ENCODE measurements at regions not wholly inside any gene's neighbourhood (a gene's known extent, or its start where the extent isn't known, plus 50 kb on each side); places are given as distances from the start of the nearest gene placed in this dataset.

DNA sequence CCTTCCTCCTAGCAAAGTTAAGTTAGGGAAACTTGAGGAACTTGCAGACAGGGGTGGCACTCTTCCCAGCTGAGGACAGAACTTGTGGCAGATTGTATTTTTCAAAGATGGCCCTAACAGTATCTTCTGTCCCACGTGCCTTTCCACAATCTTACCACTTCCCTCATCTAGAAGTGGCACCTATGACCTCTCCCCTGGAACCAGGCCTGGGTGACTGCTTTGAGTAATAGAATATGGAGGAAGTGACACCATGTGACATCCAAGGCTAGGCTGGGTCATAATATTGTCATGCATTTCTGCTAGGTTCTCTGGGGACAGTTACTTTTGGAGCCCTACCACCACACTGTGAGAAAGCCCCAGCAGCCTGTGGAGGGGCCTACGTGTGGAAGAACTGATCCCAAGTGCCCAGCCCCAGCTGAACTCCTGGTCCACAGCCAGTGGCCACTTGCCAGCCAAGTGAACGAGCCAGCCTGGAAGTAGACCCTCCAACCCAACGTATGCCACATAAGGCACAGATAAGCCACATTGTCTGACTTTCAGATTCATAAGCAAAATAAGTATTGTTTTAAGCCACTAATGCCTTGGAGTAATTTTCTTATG, 193.7 kb downstream of the PTPN20 start:
- no peak for DNase-seq (ENCODE audit: low read depth)

DNA sequence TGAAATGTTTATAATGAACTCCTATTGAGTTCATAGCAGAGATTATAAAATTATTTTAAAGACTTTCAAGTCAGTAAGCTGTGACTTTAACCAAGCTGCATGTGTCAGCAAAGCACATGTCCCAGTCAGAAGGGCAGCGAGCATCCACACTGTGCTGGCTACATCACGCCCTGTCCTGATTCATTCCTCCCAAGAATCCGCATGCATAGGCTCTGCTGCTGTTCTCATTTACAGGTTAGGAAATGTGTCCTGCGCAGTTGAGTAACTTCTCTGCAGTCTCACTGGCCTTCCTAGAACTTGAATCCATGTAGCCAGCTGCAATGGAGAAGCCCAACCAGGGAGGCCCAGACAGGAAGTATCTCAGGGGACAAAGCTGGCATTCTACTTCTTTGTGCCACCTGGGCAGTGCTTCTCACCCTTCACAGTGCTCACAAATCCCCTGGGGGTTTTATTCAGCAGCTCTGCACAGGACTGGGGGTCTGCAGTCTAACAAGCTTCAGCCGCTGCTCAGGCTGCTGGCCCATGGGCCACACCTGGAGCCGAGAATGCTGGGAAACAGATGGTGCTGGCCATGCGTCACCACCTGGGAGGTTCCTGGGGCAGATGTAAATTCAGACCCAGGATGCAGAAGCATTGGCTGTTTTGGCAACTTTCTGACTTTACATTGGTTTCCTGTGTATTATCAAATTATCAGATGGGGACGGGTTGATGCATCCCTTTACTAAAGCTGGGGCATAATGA, 192.8 kb upstream of the GDF10 start:
- DNase-seq (ENCODE audit: low read depth), result no peak

DNA sequence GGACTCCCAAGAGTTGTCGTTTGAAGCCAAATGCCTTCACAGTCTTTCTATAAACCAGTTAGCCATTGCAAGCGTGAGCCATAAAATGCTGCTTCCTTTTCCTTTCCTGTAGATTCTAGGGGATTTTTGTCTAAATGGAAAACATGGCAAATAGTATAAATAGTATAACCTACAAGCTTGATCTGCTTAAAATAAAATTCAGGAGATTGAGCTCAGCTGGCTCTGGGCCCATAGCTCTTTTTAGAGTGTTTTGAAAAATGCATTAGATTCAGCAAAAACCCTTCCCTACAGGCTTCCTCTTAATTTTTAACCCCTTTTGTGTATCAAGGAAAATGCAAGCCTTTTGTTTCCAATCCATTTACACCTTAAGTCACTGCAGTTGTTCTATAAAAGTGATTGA, 190.1 kb upstream of the GDF10 start:
- no peak for DNase-seq (ENCODE audit: low read depth)

DNA sequence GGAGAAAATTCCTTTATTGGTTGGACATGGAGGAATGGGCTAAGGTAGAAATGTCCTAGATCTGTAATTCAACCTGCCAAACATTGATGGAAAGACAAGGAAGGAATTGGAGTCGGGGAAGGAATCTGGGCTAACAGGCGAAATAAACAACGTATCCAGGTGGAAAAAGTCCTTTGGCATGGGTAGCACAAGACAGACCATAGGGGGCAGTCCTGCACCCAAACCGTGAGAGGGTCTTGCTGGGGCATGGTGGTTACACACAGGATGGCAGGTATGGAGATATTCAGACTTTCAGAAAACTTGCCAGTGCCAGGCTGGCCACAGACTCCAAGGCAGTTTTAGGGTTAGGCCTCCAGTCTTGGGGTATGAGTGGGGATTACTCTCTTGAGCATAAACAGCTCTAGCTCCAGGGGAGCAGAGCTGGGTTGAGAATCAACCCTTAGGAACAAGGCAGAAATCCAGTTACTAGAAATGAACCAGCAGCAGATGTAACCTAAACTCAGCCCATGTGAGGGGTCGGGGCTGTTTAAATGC, 188.6 kb upstream of the GDF10 start:
- DNase-seq (ENCODE audit: low read depth), result no peak

DNA sequence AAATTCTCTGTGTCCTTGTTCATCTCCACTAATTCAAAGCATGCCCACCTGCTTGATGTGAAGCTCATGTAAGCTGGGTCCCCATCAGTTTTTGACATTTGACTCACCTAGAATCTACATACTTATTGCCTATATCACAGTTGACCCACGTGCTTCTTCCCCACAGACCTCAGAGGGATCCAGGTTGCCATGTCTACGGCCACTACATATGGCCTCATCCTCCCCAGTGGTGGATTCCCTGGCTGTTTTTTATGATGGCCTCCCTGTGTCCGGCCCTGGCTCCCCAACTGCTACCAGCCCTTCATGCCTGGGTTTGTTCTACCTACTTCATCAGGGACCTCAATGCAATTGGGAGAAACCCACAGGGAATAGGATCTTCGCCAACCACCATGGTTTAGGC, 187.4 kb upstream of the GDF10 start:
- DNase-seq (ENCODE audit: low read depth), result no peak

DNA sequence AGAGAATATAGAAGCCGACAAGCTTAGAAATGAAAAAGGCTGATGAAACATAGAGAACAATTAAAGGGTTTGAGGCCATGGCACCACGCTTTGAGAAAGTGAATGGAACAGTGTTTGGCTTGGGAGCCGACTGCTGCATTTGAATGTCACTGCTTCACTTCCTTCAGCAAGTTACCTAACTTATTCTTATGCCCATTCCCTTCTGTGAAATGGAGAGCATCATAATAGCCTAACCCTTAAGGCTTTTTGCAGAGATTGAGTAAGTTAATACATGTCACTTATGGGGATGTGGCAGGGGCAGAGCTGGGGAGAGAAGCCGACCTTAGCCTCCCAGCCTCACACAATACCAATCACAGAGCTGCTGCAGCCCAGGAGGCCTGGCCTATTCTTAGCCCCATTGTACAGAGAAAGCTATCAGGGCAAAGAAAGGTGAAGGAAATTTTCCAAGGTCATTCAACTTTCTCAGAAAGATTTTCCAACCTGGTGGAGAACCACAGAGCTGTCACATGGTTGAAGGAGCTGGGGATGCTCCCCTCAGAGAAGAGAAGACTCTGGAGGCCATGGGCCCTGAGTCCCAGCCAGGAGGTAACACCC, 186.0 kb upstream of the GDF10 start:
- no peak for DNase-seq (ENCODE audit: low read depth)

DNA sequence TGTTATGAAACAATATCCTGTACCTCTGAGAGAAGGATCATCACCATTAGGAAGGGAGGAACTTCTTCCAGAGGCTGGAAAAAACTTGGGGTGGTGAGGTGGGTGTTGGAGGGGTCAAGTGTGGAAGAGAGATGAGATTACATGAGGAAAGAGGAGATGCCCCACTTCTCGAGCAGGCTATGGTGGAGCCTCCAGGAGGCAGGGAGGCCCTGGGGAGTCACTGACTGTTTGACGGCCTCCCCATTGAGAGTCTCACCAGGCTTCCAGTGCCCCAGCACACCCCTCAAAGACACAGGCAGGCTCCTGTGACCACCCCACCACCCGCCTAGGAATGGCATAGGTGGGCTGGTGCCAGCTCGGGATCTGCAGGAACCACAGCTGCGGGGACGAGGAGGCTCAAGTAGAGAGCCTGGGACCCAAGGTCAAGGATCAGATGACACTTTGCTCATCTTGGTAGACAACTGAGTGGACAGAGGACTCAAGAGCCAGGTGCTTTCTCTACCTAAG, 185.3 kb upstream of the GDF10 start:
- DNase-seq (ENCODE audit: low read depth), result no peak

DNA sequence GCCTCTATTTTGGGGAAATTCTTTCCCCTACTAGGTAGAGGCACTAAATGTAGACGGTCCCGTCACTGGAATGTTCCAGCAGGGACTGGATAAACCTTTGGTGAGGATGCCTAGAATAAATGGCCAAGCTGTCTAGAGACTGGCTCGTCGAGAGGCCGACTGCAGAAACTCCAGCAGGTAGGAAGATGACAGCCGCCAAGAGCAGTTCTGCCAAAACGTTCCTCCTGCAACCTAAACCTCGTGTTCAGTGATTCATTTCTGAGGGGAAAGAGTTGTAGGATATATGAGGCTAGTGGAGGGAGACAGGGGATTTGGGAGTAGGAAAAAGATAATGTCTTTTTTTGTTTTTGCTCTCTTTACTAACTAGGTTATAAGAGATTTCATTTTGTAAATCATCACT, 184.7 kb upstream of the GDF10 start:
- no peak for DNase-seq (ENCODE audit: low read depth)

DNA sequence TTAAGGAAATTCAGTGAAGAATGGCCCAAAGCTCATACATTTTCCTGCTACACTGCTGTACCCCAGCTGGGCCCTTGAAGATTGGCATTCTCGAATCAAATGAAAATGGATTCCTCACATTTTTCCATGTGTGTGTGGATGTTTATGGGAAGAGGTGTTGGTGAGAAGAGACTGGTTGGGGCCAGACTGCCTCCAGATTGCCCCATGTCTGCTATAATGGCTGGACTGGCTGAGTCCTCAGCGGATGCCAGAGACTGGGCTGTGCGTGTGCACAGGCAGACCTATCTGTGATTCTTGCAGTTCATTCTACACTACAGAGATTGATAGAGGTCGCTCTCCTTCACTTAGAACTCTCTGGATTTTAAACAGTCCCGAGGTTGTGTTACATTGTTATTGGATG, 183.6 kb upstream of the GDF10 start:
- DNase-seq (ENCODE audit: low read depth), result no peak

DNA sequence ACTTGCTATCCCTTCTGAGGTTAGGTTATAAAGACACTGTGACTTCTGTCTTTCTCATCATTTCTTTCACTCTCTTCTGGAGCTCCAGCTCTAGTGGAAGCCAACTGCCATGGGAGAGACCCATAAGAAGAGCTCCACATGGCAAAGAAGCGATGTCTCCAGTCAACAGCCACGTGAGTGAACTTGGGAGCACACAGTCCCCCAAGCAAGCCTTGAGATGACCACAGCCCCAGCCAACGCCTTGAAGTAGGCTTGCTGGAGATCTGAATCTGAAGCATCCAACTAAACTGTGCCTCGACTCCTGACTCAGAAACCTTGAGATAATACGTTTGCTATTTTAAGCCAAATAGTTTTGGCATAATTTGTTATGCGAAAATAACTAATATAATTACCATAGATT, 181.7 kb upstream of the GDF10 start:
- DNase-seq (ENCODE audit: low read depth), result no peak

DNA sequence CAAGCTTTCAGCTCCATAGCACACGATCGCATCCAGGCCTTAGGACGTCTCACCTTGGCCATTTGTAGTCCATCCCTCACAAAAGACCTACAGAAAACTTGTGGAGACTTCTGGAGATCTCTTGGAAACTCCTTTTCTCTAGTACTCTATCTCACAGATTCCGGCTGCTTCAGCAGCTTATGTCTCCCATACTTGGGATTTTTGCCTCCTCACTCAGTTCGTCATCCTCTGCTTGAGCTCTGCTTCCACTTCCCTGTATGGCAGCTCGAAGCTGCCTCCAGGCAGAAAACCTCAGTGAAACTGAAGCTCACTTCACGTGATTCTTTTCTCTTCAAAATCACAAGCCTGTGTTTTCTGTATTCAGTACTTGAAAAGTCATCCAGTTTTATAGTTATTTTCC, 178.7 kb upstream of the GDF10 start:
- DNase-seq (ENCODE audit: low read depth), result no peak

DNA sequence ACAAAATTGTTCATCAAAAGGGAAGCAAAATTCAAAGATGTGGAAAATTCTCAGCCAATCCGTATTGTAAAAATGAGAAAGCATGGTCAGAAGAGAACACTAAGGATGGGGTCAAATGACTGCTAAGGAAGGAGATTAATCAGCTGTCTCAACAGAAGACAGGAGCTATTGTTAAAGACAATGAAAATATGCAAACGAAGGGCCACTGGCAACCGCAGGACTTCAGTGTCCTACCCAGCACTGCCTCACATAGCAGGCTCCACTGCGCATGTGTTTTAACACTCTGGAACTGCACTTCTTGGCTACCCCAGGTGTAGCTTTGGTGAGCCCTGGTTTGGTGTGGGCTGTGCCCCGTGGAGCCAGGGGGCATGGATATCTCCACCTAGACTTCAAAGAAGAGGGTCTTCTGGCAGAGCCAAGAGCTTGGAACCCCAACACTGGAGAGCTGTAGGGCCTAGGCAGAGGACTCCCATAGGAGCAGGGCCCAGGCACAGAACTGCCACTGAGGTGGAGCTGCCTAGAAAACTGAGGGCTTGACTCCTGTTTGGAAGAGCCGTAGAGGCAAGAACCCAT, 176.2 kb upstream of the GDF10 start:
- DNase-seq (ENCODE audit: low read depth), result no peak

DNA sequence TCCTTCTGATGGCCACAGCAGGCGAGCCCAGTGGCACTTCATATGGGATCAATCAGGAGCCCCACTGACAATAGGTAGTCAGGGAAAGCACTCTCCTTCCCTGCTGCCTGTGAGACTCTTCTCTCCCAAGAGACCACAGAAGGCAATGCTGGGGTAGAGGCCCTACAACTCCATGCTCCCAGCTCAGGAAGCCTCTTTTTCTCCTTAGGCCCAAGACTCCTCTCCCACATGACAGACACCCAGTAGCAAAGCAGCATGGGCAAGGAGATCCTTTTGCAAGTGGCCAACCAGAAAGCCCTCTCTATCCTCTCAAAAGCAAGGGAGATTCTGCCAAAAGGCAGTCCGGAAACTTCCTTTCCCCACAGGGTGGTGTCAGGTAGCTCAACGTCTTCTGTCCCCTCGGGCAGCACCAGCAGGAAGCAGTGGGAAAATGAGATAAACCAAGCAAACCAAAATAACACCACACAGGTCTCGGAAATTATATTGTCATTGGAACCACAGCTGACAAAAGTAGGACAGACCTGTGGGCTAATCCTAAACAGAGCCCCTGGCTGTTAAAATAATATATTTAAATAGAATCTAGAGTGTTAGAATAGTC, 172.7 kb upstream of the GDF10 start:
- no peak for DNase-seq (ENCODE audit: low read depth)

DNA sequence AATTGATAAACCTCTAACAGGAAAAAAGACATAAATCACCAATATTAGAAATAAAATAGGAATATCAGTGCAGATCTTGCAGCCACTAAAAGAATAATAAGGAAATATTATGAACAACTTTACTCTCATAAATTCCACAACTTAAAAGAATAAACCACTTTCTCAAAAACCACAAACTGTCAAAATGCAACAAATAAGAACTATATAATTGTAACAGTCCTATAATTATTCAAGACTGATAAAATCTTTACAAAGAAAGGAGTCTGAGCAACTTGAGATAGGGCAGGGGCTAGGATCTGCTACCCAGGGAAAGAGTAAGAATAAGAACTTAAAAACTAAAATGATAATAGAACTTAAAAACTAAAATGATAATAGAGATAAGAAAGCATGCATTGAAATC, 169.5 kb upstream of the GDF10 start:
- DNase-seq (ENCODE audit: low read depth), result no peak

DNA sequence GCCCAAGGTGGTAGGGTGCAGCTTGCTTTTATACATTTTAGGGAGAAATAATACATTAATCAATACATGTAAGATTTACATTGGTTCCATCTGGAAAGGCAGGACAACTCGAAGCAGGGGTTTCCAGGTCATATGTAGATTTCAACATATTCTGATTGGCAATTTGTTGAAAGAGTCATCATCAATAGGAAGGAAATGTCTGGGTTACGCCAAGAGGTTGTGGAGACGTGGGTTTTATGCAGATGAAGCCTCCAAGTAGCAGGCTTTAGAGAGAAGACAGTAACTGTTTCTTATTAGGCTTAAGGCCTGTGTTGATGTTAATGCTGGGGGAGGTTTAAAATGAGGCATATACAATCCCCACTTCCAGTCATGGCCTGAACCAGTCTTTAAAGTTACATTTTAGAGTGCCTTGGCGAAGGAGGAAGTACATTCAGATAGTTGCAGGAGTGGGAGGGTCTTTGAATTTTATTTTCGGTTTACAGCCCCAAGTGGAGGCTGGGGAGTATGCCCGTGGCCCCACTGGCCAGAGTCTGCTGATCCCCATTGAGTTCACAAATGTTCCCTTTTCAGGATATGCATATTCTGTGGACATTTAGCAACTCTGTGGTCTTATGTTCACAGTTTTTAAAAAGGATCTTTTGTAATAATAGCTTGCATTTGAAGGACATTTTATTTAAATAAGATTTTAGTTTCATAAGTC, 166.0 kb upstream of the GDF10 start:
- DNase-seq (ENCODE audit: low read depth), result no peak

DNA sequence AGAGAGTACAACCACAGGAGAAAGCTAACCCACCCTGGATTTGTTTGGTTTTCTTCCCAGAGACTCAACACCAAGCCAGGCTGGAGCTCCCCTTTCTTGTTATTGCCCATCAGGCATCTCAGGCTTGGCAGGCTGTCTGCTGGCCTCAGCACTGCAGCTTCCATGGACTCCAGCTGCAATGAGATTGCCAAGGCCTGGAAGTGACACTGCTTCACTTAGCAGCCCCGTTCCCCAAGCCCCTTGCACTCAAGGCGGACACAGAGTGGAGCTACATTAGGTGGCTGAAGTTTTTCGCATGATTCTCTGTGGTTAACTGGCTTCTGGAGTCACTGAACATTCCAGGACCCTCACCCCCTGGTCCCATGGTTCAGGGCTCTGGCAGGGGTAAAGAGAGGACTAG, 163.1 kb upstream of the GDF10 start:
- DNase-seq (ENCODE audit: low read depth), result no peak

DNA sequence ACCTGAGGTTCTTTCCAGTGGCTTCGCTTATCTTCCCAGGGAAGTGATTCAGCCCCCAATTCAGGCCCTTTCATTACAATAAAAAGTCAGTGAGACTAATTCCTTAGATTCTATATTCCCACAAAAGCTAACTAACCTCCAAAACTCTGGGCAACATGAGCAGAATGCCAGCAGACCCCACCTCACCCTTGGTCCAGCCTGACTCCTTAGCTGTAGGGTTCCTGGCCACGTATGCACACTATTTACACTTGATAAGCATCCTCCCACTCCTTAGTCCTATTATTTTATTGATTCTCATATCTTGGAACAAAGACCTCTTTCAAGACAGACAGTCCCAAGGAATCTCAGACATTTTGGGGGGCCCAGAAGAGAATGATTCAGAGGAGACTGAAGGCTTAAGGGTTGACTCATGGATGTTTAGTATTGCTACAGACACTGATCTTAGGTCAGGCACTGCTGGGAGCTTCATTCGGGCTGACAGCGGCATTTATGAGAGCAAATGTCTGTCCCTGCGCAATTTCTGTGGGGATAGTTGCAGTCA, 162.6 kb upstream of the GDF10 start:
- peak; percentile 1 for DNase-seq (ENCODE audit: low read depth)

DNA sequence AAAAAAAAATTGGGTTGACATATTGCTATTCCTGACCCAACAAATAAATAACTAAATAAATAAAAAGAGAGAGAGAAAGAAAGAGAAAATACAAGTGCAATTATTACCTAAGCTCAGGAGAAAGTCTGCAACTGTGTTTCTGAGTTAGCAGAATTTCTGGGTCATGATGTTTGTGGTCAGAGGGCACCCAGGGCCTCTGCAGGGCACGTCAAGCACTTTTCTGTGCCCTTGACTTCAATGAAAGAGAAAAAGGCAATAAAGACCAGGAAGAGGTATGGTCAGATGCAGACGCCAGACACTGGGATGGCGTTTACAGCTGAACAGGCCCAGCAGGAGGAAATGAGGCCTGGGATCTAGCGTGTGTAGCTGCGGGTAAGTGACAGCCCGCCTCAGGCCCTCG, 160.9 kb upstream of the GDF10 start:
- DNase-seq (ENCODE audit: low read depth), result no peak

DNA sequence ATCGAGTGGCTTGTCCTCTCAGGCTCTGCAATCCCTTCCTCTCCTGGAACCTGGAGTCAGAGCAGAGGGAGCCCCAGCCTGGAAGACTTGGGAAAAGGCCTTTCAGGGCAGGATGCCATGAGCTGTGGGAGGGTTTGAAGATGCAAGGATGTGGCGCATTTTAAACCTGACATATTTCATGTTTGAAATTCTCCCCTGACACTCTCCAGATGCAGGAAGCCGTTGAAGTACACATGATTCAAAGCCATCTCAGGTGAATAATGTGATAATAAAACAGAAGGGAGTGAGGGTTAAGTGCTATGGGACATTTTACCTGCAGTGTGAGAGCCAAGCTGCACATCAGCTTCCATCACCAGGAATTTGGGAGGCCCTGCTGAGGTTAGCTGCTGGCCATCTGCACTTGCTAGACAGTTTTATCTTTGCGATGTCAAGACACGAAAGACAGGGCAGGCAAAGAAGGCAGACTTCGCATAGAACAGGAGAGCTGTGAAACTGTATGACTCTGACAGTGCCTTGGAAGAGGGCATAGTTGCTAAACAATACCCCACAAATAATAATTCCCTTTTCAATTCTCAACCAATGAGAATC, 159.1 kb upstream of the GDF10 start:
- DNase-seq (ENCODE audit: low read depth), result no peak

DNA sequence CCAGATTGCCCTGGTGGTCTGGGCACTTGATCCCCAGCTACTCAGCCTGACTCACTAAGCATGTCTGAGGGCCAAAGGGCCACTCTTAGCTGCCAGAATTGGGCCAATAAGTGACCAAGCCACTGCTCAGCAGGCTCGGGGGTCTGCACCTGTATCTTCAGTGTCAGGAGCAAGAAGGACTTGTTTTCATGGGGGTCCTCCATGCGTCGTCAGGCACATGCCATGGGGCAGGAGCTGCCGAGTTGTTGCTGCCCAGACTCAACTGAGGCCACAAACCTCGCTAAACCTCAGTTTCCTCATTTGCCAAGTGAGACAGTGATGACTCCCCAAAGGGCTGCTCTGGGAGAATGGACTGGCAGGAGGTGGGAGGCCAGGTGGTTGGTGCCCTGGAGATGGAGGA, 158.6 kb upstream of the GDF10 start:
- no peak for DNase-seq (ENCODE audit: low read depth)

DNA sequence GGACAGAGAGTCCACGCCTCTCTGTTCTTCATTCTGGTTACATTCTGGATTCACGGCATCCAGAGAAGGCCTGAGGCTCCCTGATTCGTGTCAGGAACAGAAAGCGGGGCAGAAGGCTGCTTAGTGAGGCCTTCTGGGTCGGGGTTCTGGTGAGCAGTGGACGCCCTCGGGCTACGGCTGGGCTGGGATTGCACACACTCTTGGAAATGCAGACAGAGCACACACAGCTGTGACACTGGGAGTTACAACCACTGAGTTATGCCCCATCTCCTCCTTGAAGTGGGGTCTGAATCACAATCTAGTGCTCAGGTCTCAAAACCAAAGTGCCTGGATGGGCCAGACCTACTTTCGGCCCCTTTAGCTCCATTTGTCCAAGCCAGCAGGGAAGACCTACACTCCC, 156.9 kb upstream of the GDF10 start:
- DNase-seq (ENCODE audit: low read depth), result no peak
